SK-N-MC (cell line): ENCODE measurements at regions not wholly inside any gene's neighbourhood (a gene's known extent, or its start where the extent isn't known, plus 50 kb on each side); places are given as distances from the start of the nearest gene placed in this dataset.

ENCODE experiments used
- EZH2 ChIP-seq: fragments of 200-600 bp; sonication (generic); IDR thresholded peaks from one replicate; pipeline ENCODE4 v1.6.1; 2017; ENCODE audit warnings: antibody characterized with exemption
- FOXP2 ChIP-seq: optimal IDR thresholded peaks from 2 replicates; pipeline ENCODE3; 2011; ENCODE audit warnings: mild to moderate bottlenecking, moderate library complexity; ENCODE audit not compliant: insufficient read depth; ENCODE audit errors: extremely low read length, control extremely low read depth
- POLR2AphosphoS5 ChIP-seq: IDR thresholded peaks from 2 replicates; pipeline ENCODE4 v1.6.1; 2012; ENCODE audit warnings: mild to moderate bottlenecking, low read depth, low read length, borderline replicate concordance

DNA sequence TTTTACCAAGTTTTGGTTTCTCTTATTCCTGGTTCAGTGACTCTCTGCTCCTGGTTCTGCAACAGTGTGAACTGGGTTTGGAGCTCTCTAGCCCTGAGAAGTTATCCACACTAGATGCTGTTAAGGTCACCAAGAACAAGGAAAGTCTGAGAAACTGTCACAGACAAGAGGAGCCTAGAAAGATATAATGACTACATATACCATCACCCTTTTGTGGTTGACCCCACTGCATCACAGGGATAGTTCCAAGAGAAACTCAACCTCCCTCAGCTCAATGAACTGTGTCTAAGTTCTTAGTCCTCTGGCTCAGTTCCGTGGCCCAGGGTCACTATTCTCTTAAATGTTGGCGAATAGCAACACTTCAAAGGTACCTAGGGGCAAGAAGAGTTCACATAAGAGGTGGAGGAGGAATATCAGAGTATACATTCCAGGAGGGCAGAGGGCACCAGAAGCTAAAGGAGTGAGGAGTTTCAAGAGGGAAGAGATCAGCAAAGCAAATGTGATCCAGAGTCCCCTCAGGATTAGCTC, 171.5 kb downstream of the BUB3 start:
- TF ChIP-seq EZH2 (no peak), POLR2AphosphoS5 (no peak), FOXP2 (no peak)
